ENCODE measurements at regions not wholly inside any gene's neighbourhood (a gene's known extent, or its start where the extent isn't known, plus 50 kb on each side); places are given as distances from the start of the nearest gene placed in this dataset.
"Not testable (repeated sequence)": the region's sequence is repeated elsewhere in the genome, so short reads cannot be mapped to it uniquely, and the experiment has no call there.

DNA sequence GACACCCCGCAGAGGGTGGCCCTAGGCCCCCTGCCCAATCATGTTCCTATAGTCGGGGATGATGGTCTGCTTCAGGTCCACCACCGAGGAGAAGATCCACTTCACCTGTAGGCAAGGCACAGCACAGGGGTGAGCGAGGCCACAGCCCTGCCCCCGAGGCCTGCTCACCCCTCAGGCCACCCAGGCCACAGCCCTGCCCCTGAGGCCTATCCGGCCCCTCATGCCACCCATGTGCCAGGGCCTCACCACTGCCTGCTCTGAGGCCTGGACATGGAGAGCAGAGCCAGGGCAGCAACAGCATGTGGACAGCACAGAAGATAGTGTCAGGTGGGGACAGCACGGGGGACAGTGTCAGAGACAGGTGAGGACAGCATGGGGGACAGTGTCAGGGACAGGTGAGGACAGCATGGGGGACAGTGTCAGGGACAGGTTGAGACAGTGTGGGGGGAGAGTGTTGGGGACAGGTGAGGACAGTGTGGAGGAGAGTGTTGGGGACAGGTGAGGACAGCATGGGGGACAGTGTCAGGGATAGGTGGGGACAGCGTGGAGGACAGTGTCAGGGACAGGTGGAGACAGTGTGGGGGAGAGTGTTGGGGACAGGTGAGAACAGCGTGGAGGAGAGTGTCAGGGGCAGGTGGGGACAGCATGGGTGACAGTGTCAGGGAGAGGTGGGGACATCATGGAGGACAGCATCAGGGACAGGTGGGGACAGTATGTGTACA, 239.7 kb downstream of the TMEM121 start:
- DNase-seq = no peak

DNA sequence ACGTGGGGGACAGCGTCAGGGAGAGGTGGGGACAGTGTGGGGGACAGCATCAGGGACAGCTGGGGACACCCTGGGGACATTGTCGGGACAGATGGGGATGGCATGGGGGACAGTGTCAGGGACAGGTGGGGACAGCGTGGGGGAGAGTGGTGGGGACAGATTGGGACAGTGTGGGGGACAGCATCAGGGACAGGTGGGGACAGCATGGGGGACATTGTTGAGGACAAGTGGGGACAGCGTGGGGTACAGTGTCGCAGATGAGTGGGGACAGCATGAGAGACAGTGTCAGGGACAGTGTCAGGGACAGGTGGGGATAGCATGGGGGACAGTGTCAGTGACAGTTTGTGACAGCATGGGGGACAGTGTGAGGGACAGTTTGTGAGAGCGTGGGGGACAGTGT, 240.9 kb downstream of the TMEM121 start:
- no peak for DNase-seq

DNA sequence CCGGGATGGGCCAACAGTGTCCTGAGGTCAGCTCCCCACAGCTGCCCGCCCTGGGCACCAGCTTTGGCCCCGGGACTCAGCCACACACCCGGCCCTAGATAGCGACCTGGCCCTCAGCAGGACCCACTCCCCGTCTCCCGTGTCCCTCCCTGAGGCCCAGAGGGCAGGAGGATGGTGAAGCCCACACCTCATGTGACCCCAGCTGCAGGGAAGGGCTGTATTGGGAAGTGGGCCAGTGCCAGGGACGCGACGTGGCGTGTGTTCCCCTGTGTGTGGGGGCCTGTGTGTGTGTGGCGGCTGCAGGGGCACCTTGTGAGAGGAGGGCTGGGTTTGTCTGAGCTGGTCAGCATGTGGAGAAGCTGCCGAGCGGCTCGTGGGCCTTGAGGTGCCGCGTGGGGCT, 241.7 kb downstream of the TMEM121 start:
- not testable (repeated sequence) for DNase-seq

DNA sequence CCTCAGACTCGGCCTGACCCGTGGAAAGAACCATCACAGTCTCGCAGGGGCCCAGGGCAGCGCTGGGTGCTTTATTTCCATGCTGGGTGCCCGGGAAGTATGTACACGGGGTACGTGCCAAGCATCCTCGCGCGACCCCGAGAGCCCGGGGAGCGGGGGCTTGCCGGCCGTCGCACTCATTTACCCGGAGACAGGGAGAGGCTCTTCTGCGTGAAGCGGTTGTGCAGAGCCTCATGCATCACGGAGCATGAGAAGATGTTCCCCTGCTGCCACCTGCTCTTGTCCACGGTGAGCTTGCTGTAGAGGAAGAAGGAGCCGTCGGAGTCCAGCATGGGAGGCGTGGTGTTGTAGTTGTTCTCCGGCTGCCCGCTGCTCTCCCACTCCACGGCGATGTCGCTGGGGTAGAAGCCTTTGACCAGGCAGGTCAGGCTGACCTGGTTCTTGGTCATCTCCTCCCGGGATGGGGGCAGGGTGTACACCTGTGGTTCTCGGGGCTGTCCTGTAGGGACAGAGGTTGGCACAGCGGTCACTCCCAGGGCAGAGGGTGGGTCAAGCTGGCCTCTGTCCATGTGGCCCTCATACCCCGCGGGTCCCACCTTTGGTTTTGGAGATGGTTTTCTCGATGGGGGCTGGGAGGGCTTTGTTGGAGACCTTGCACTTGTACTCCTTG, 242.8 kb downstream of the TMEM121 start:
- not testable (repeated sequence) for DNase-seq

DNA sequence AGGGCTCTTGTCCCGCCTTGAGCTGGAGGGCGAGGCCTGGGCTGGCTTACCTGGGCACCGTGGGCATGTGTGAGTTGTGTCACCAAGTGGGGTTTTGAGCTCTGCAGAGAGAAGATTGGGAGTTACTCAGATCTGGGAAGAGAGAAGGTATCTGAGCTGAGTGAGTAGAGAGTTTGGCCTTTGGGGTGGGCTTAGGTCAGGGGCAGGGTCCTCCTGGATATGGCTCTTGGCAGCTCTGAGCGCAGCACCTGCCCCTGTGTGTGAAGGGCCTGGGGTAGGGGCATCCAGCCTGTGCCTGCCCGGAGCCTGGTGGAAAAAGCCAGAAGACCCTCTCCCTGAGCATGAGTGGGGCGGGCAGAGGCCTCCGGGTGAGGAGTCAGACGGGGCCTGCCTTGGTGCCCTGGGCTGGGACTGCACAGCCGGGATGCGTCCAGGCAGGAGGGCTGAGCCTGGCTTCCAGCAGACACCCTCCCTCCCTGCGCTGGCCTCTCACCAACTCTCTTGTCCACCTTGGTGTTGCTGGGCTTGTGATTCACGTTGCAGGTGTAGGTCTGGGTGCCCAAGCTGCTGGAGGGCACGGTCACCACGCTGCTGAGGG, 244.3 kb downstream of the TMEM121 start:
- DNase-seq = not testable (repeated sequence)

DNA sequence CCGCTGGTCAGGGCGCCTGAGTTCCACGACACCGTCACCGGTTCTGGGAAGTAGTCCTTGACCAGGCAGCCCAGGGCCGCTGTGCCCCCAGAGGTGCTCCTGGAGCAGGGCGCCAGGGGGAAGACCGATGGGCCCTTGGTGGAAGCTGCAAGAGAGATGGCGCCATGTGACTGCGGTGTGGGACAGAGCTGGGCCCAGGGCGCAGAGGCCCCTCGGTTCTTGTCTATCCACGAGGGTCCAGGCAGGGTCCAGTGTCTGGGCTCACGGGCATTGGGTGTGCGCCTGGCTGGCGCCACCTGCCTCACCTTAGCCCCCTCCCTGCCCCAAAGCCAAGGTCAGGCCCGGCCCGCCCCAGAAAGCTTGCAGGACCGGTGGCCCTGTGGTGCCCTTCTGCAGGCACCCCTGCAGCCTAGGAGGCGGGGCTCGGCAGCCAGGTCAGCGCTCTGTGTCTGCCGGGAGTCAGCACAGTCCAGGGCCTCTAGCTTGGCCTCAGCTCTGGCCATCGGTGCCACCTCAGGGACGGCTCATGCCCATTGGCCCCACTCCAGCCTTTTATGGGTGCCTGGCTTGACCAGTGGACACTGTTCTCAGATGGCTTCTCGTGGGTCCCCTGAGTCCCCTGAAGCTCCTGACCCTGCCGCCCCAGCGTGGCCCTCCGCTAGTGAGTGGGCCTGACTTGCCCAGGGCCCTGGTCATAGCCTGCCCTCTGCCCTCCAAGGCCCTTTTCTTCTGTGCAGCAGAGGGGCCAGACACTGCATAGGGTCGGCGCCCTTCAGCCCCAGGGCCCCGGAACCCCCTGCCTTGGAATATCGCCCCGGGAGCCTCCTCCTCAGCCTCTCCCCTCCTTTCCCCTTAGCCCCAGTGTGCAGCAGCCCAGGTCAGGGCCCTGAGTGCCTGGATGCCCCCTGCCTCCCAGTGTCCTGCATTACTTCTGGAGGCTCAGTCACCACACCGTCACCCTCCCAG, 245.2 kb downstream of the TMEM121 start:
- not testable (repeated sequence) for DNase-seq

DNA sequence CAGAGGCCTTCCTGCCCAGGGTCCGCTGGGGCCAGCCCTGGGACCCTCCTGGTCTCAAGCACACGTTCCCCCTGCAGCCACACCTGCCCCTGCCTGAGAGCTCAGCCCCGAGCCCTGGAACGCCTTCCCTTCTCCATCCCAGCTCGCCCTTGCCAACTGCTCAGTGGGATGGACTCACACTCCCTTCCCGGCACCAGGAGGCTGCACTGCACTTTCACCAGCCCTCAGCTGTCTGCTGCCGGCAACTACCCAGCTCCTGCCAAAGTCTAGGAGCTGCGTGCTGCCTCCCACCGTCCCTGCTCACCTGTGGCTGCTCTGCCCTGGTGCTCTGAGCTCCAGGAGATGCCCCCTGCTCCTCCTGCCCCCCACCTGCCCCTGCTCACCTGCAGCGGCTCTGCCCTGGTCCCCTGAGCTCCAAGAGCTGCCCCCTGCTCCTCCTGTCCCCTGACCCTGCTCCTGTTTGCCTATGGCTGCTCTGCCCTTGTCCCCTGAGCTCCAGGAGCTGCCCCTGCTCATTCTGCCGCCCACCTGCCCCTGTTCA, 246.4 kb downstream of the TMEM121 start:
- DNase-seq = not testable (repeated sequence)

DNA sequence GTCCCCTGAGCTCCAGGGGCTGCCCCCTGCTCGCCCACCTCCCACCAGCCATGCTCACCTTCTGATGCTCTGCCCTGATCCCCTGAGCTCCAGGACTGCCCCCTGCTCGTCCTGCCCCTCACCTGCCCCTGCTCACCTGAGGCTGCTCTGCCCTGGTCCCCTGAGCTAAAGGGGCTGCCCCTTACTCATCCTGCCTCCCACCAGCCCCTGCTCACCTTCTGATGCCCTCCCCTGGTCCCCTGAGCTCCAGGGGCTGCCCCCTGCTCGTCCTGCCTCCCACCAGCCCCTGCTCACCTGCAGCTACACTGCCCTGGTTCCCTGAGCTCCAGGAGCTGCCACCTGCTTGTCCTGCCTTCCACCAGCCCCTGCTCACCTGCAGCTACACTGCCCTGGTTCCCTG, 247.2 kb downstream of the TMEM121 start:
- no peak for DNase-seq

DNA sequence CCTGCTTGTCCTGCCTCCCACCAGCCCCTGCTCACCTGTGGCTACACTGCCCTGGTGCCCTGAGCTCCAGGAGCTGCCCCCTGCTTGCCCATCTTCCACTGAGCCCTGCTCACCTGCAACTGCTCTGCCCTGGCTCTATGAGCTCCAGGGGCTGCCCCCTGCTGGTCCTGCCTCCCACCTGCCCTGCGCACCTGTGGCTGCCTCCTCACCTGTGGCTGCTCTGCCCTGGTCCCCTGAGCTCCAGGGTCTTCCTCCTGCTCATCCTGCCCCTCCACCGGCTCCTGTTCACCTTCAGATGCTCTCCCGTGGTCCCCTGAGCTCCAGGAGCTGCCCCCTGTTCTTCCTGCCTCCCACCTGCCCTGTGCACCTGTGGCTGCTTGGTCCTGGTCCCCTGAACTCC, 247.6 kb downstream of the TMEM121 start:
- no peak for DNase-seq

DNA sequence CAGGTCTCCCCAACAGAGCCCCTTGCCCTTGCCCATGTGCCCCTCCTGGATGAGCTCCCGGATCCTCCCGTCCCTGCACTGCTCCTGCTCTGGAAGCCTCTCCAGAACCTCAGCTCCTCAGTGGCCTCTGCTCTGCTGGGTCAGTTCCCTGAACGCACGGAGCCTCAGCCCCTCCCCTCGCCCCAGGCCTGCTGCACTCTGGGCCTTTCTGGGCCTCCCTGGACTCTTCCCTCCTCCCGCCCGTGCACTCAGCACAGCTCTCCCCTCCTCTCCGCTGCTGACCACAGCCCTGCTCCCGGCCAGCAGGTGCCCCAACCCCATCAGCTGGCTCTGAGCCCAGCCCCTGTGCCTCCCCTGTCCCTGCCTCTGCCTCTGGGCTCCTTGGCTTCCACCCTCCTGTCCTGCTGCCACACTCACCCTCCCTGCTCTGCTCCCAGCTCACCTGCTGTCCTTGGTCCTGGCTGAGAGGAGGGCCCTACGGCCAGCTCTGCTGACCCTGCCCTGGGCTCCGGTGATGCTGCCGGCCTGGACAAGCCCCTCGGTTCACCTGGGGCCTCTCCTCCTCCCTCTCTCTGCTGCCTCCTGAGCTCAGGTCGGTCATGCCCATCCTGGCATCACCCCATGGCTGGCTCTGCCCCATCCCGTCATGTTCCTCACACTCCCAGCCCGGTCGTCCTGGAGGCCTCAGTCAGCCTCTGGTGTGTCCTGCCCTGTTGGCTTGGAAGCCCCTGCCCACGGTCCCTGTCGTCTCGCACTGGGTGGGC, 248.4 kb downstream of the TMEM121 start:
- not testable (repeated sequence) for DNase-seq

DNA sequence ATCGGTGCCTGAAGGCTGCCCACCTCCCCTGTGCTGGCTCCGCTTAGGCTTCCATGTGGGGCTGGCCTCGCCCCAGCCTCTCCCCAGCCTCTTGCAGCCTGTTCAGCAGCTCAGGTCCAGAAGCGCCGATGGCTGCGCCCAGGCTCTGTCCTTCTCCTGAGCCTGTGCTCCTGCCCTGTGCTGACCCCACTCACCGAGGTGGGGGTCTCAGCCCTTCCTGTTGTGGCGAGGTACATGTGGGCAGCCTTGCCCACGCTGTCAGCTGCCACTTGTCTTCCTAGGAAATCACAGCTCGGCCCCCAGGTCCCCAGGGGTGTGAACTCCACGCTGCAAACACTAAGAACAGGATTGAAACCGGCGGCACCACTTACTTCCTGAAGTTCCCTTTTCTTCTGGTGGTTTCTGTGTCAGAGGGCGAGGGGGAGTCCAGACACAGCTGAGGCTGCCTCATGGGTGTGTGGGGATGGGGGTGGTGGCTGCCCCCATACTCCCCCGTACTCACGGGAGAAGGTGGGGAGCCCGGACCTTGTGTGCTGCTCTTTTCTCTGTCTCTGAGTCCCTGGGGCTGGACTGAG, 249.1 kb downstream of the TMEM121 start:
- DNase-seq = not testable (repeated sequence)

DNA sequence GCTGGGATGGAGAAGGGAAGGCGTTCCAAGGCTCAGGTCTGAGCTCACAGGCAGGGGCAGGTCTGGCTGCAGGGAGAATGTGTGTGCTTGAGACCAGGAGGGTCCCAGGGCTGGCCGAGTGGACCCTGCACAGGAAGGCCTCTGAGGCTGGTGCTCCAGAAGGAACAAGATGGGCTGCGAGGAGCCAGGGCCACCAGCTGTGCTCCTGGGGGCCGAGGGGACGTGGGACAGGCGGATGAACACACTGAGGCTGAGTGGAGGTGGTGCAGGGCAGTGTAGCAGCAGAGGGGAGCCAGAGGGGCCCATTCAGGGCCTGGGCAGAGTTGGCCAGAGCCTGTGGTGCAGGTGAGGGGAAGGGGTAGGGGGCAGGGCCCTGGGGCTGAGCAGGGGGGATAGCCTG, 249.7 kb downstream of the TMEM121 start:
- not testable (repeated sequence) for DNase-seq

DNA sequence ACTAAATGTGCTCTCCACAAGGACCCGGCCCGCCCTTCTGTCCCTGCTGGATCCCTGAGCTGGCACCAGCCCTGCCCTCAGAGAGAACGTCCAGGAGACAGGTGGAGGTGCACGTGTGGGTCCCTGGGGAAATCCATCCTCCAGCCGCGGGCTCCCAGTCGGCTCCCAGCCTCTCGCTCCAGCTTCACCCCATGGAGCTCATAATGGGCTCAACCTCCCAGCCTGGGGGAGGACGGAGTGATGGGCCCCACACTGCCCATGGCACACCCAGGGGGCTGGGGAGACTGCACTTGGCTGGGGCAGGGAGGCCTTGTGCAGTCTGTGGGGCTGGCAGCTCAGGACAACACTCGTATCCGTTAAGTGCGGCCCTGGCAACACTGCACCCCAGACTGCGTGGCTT, 250.5 kb downstream of the TMEM121 start:
- no peak for DNase-seq

DNA sequence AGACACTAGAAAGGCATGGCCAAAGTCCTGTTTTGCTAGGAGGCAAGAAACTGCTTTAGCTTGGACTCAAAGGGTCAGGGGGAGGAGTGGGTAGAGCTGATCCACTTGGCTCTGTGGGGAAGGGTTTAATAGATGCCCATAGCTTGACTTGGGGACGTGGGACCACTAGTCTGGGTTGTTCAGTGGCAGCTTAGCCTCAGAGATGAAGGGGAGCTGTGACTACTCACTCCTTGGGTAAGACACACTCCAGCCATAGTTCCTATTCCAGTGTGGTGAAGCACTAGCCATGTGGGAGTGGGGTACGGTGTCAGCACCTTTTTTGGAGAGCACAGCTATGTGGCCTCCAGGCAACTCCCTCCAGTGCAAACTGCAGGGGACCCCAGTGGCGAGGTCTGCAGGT, 257.3 kb downstream of the TMEM121 start:
- no peak for DNase-seq

DNA sequence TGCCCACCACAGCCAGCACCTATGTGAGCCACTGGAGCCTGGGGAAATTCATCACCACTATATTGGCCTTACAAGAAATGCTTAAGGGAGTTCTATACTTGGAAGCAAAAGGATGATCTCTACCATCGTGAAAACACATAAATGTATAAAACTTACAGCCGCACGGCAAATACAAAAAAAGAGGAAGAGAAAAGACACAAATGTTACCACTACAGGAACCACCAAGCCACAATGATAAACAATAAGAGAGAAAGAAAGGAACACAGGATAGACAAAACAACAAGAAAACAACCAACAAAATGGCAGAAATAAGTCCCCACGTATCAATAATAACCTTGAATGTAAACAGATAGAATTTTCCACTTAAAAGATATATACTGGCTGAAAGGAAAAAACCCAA, 267.5 kb downstream of the TMEM121 start:
- no peak for DNase-seq

DNA sequence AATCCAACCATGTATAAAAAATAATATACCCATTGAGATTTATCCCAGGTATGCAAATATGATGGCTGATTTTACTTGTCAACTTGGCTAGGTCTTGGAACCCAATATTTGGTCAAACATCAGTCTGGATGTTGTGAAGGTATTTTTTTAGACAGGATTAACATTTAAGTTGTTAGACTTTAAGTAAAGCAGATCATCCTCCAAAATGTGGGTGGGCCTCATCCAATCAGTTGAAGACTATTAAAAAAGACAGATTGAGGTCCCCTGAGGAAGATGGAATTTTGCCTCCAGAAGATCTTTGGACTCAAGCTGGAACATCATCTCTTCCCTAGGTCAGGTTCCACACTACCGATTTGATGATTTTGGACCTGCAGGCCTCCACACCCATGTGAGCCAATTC, 271.2 kb downstream of the TMEM121 start:
- DNase-seq = no peak

DNA sequence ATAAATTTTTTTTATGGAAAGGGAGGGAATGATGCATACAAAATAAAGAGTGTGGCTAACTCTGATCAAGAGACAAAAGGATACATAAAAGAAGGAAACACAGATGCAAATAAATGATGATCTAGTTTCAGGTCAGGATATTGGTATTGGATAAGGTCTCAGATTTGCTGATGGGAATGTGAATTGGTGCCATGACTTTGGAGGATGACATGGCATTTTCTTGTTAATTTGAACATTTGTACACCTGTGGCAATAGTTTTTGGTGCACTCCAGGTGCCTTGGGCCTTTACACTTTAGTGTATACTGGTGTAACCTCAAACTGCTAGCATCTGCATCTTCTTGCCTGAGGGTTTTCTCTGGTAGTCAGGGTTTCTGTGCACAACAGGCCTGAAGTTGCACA, 279.3 kb downstream of the TMEM121 start:
- no peak for DNase-seq

DNA sequence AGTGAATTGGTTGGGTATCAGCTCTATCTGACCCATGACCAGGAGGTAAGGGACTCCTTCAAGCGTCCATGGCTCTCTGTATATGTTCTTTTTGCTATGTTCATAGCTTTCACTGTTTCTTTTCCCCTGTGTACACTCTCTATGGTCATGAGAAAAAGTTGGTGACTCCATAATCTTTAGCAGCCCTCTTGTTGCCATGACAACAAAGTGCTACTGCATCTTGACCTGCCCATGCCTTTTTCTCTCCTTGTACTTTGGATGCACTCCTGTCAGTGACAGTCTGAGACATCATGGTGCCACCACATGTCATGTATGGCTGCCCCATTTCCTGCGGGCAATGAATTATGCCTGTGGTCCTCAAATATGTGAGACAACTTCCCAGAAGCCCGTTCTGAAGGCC, 280.2 kb downstream of the TMEM121 start:
- no peak for DNase-seq

DNA sequence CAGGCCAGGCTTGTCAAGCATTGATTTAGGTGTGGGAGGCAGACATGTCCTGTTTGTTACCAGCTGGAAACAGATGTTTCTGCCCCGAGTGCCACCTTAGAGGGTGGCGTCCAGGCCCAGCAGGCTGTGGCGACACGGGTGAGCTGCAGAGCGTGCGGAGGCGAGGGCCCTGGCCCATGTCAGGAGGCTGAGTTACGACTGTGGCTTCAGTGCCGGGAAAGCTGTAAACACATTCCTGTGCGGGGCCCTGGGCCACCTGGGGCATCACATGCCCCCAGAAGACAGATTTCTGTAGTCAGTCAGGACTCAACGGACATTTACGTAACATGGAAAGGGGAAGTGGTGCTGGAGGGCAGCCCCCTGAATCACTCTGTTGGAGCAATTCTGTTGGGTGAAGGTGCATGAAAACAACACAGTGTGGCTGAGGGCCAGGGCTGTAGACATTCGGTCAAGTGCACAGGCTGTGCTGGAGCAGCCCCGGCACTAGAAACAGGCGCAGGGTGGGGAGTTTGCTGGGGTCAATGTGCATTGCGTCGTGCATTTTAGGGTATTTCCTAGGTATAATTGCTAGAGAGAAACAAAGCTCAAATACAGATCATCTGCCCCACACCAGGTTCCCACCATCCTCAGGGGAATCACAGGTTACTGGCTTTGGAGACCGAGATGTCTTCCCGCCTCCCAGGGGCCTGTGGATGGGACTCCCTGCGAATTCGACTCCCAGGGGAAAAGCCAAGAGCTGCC, 291.8 kb downstream of the TMEM121 start:
- no peak for DNase-seq

DNA sequence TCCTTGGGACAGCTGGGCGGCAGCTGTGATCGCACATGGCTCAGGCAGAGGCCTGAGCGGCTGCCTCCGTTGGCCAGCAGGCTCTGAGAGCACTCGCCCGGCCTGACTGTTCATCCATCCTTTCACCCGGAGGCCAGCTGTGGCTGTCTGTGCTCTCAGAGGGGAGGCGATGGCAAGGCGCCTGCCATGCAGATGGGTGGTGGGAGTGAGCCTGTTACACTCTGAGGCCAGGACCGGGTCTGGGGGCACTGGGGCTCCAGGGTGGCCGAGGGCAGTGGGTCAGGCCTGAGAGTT, 292.3 kb downstream of the TMEM121 start:
- no peak for DNase-seq

DNA sequence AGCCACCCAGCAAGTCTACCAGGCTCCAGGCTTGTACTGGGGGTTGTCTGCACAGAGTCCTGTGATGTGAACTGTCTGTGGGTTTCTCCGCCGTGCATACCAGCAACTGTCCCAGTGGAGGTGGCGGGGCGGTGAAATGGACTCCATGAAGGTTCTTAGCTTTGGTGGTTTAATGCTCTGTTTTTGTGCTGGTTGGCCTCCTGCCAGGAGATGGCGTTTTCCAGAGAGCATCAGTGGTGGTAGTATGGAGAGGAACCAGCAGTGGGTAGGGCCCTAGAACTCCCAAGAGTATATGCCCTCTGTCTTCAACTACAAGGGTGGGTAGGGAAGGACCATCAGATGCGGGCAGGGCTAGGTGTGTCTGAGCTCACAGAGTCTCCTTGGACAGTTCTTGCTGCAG, 303.8 kb downstream of the TMEM121 start:
- DNase-seq = no peak
